GM18870 (cell line): ENCODE measurements at regions not wholly inside any gene's neighbourhood (a gene's known extent, or its start where the extent isn't known, plus 50 kb on each side); places are given as distances from the start of the nearest gene placed in this dataset.

Experiments used
- ATAC-seq: cut with Tn5 transposase; IDR thresholded peaks from one replicate; pipeline ENCODE4 v1.9.1; 2021; ENCODE audit warnings: moderate library complexity; ENCODE audit not compliant: unreplicated experiment

- ATAC-seq, result no peak
Observed at GRCh38 chr2:220664272-220665107, 907.6 kb downstream of the EPHA4 start.

DNA sequence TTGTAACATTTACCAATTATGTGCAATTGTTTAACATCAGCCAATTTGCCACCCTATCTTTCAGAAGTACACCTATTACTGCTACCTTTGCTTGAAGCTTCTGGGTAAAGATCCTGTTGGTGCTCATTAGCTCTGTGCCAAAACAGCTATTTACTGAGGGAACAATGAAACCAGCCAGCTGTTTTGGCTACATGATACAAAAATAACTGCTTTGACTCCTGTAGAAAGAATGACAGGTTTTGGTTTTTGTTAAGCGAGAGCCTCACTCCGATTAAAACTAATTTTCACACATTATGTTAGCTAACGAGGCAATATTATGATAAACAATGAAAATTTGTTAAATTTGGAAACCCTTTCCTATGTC is 907.0 kb downstream of the EPHA4 start:
- no peak for ATAC-seq

- ATAC-seq, result no peak
Observed at GRCh38 chr2:220669324-220669723, 902.8 kb downstream of the EPHA4 start.

GRCh38 chr2:220670511-220670910 is 901.6 kb downstream of the EPHA4 start:
- ATAC-seq, result no peak

GRCh38 chr2:220673151-220673874 is 898.8 kb downstream of the EPHA4 start:
- ATAC-seq, result no peak

DNA sequence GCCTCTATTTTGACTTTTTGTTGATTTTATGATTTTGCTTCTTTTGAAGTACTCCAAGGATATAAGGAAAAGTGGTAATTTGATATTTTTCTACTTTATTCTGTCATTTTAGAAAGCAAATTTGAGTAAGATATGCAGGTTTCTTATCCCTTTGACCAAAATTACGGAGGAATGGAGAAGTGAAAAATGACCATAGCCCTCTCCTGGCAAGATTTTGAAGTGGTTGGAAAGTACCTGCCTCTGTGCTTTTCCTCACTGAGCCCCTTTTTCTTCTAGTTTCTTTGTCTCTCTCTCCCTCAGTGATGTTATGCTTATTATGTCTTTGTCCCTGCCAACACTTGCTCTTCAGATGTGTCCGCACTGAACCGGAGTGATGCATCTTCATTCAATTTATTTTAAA is 898.1 kb downstream of the EPHA4 start:
- peak; percentile 66 for ATAC-seq

- no peak for ATAC-seq
Observed at GRCh38 chr2:220676695-220677094, 895.4 kb downstream of the EPHA4 start.

DNA sequence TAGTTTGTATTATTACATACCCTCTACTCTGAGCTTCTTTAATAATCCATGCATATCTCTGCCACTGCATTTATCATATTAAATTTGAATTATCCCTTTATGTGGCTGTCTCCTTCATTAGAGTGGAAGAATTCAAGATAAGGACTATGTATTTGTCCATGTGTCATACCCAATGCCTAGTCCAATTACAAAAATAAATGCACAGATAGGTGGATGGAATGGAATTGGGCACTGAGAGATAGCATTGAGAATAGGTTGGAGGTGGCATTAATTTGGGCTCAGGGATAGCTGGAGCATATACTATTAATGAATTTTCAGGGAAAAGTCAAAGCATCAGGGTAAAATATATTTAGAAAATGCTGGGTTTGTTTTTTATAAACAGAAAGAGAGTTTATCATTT is 893.2 kb downstream of the EPHA4 start:
- no peak for ATAC-seq

DNA sequence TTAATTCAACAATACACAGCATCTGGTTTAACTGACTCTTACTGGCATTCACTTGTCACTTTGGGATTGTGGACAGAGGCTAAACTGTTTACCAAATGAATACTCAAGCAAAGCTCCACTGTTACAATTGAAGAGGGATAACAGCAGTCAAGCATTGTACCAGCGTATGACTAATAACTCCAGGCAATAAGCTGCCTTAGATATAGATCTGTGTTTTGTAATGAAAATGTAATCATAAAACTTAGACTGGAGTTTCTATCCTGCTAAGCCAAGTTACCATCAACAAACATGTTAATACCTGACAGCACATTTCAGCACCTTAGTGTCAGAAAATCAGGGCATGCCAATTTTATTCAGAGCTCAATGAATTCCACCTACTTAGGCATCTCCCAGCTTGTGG is 889.5 kb downstream of the EPHA4 start:
- ATAC-seq, result no peak

GRCh38 chr2:220684099-220684498 is 888.0 kb downstream of the EPHA4 start:
- no peak for ATAC-seq

DNA sequence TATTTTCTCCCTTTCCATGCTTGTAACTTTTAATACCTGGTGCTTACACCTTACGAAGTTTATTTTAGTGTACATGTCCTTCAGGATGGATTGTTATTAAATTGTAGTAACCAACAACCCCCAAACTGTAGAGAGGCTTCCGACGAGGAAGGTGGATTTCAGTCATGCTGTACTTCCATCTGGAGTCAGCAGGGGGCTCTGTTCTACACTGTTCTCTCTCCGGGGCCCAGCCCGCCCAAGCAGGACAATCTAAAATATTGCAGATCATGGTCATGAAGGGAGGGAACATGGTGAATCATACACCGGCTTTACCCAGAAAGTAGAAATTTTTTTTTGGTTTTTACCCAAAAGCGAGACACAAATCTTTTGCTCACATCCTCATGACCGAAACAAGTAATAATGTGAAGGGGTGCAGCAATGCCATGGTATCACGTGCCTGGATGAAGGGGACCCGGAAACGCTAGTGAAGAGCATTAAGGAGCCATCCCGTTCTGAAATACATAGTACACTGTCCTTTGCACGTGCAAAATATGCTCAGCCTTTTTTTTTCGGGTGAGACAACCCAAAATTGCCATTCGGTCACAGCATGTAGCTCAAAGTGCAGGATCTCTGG is 884.8 kb downstream of the EPHA4 start:
- peak; percentile 75 for ATAC-seq

DNA sequence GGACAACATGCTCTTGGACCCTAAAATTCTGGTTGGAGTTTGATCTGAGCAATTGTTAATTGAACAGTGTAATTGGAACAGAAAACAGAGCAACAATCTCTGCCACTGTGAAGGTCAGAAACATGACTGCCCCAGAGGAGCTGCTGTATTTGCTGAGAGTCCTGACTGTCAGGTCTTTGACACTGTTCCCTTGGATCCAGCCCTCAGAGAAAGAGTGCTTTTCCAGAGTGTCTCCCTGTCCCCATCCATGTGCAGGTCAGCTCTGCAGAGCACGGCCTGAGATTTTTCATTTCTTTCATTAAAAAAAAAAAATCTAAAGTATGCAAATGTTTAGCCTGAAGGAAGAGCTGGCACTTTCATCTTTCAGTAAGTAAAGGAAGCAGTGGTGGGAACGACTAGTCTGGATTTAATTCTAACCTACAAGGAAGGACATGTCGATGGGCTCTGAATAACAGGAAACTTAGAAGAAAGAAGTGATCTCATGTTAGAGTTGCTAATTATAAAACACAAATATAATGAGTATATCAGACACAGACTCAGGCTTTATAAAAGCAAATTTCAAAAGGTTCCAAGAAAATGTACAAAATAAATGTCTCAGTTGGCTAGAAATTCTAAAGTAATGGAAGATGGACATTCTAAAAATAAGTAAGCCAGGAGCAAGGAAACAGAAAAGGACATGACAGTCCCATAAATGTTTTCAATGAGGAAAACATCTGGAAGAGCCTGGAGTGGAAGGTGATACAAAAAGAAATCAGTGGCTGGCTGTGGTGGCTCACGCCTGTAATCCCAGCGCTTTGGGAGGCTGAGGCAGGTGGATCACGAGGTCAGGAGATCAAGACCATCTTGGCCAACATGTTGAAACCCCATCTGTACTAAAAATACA is 876.5 kb downstream of the EPHA4 start:
- no peak for ATAC-seq

DNA sequence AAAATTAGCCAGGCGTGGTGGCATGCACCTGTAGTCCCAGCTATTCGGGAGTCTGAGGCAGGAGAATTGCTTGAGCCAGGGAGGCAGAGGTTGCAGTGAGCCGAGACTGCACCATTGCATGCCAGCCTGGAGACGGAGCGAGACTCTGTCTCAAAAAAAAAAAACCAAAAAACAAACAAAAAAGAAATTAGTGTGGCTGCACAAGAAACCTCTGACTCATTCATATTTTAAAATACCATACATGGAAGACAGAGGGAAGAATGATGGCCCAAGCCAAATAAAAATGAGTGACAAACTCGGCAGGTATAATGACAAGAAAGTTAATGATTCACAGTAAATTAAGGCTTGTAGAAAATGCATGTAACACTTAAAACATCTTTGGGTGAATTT is 875.8 kb downstream of the EPHA4 start:
- no peak for ATAC-seq

GRCh38 chr2:220697011-220697410 is 875.1 kb downstream of the EPHA4 start:
- no peak for ATAC-seq

GRCh38 chr2:220701115-220701514 is 871.0 kb downstream of the EPHA4 start:
- no peak for ATAC-seq

- no peak for ATAC-seq
Observed at GRCh38 chr2:220703279-220703678, 868.8 kb downstream of the EPHA4 start.

- ATAC-seq, result no peak
Observed at GRCh38 chr2:220704081-220704480, 868.0 kb downstream of the EPHA4 start.

- ATAC-seq, result no peak
Observed at GRCh38 chr2:220704810-220705209, 867.3 kb downstream of the EPHA4 start.

GRCh38 chr2:220705678-220706077 is 866.4 kb downstream of the EPHA4 start:
- no peak for ATAC-seq

- no peak for ATAC-seq
Observed at GRCh38 chr2:220707261-220707660, 864.8 kb downstream of the EPHA4 start.

DNA sequence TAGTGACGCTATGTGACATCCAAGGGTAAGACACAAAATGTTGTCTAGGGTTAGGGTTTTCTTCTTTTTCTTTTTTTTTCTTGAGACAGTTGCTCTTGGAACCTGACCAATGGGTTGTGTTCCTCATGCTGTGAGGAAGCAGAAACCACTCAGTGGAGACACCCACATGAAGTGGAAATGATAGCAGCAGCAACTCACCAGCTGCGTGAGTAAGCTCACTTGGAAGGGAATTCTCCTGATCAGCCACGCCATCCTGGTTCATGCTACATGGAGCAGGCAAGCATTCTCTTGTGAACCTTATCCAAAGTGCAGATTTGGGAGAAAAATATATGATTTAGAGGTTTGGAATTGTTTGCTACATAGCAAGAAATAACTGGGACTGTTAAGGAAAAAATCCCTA is 863.7 kb downstream of the EPHA4 start:
- ATAC-seq, result no peak
